ENCODE measurements at regions not wholly inside any gene's neighbourhood (a gene's known extent, or its start where the extent isn't known, plus 50 kb on each side); places are given as distances from the start of the nearest gene placed in this dataset.

DNA sequence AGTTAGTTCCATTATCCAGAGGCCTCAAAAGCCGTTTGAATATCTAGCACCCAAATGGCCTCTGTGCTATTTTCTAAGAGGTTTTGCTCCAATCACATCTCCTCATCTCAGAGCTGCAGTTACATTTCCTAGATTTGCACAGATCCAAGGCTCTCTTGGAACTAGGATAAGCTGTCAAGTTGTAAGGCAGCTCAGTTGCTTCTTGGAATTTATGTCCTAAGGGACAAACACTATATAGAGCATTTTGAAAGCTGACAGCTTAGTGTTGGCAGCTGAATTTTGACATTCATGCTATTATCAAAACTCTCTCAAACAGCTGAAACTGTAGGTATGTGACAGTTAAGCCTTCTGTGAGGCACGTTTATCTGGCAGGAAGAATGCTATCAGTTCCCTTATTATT, 97.0 kb downstream of the MACIR start:
- ChIA-PET CTCF (interaction anchor here (1.0 to 1.2 kb wide), 2 partner anchors 21 to 120 kb away, joined by 3 to 5 read pairs; no protein-coding TSS in a partner anchor), POLR2A (no interaction called here)
- Histone ChIP-seq H3K27ac (ENCODE audit: low read depth, low read length) (no peak overlapping the region), H3K27me3 (ENCODE audit: control insufficient read depth, insufficient read depth, low read length) (no peaks in the 10 kb centered on the region), H3K4me3 (ENCODE audit: low read depth, low read length) (no peak overlapping the region), H3K9me3 (ENCODE audit: control insufficient read depth, insufficient read depth, low read length) (no peaks in the 10 kb centered on the region)
- DNase-seq (ENCODE audit: low read depth, low spot score), result no peak
- TF ChIP-seq, protein P1, sequence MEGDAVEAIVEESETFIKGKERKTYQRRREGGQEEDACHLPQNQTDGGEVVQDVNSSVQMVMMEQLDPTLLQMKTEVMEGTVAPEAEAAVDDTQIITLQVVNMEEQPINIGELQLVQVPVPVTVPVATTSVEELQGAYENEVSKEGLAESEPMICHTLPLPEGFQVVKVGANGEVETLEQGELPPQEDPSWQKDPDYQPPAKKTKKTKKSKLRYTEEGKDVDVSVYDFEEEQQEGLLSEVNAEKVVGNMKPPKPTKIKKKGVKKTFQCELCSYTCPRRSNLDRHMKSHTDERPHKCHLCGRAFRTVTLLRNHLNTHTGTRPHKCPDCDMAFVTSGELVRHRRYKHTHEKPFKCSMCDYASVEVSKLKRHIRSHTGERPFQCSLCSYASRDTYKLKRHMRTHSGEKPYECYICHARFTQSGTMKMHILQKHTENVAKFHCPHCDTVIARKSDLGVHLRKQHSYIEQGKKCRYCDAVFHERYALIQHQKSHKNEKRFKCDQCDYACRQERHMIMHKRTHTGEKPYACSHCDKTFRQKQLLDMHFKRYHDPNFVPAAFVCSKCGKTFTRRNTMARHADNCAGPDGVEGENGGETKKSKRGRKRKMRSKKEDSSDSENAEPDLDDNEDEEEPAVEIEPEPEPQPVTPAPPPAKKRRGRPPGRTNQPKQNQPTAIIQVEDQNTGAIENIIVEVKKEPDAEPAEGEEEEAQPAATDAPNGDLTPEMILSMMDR (IDR thresholded peaks at IDR 0.05; ENCODE audit: low read depth, low read length), result no peak

DNA sequence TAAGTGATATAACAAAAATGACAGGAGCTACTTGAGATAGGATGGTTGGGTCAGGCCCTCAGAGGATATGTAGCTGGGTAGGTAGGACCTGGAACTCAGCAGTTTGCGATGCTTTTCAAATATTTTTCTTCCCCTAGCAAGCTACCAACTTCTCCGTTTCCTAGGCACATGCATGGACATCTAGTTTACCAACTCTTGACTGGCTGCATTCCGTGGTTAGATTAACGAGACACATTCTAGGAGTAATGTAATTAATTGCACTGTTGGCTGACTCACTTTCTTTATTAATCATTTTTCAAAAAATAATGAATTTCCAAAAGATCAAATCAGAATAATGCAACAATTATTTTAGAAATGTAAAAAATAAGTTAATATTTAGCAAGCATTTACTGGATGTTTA, 95.9 kb downstream of the MACIR start:
- POLR2A ChIA-PET, result no interaction called here
- no peak for DNase-seq (ENCODE audit: low read depth, low spot score)
- Histone ChIP-seq H3K4me3 (ENCODE audit: low read depth, low read length) (no peak overlapping the region), H3K9me3 (ENCODE audit: control insufficient read depth, insufficient read depth, low read length) (no peaks in the 10 kb centered on the region), H3K27me3 (ENCODE audit: control insufficient read depth, insufficient read depth, low read length) (no peaks in the 10 kb centered on the region), H3K27ac (ENCODE audit: low read depth, low read length) (no peak overlapping the region)
- TF ChIP-seq, protein P1 (IDR thresholded peaks at IDR 0.05; ENCODE audit: low read depth, low read length), result no peak
- CTCF ChIA-PET, result no interaction called here

DNA sequence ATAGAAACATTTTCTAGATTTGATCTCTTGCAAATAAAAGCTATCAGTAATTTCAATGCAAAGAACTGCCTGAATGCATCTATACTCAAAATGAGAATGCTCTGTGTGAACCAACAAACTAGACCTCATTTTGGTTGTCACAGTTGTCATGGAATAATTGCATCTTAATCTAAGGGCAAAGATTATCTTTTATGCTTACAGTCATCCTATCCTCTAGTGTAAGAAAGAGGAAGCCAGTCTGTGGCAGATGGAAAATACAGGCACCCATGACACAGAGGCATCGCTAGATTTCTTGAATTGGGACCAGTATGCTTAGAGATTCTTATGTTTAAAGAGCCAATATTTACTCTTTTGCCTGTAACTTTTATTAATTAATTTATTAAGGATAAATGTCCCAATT, 95.0 kb downstream of the MACIR start:
- POLR2A ChIA-PET, result no interaction called here
- H3K4me3 ChIP-seq (ENCODE audit: low read depth, low read length), result no peak overlapping the region
- no peak overlapping the region for H3K27ac ChIP-seq (ENCODE audit: low read depth, low read length)
- CTCF ChIA-PET, result no interaction called here
- DNase-seq (ENCODE audit: low read depth, low spot score), result no peak
- H3K27me3 ChIP-seq (ENCODE audit: control insufficient read depth, insufficient read depth, low read length), result no peaks in the 10 kb centered on the region
- H3K9me3 ChIP-seq (ENCODE audit: control insufficient read depth, insufficient read depth, low read length), result no peaks in the 10 kb centered on the region
- TF ChIP-seq, protein P1 (IDR thresholded peaks at IDR 0.05; ENCODE audit: low read depth, low read length), result no peak

DNA sequence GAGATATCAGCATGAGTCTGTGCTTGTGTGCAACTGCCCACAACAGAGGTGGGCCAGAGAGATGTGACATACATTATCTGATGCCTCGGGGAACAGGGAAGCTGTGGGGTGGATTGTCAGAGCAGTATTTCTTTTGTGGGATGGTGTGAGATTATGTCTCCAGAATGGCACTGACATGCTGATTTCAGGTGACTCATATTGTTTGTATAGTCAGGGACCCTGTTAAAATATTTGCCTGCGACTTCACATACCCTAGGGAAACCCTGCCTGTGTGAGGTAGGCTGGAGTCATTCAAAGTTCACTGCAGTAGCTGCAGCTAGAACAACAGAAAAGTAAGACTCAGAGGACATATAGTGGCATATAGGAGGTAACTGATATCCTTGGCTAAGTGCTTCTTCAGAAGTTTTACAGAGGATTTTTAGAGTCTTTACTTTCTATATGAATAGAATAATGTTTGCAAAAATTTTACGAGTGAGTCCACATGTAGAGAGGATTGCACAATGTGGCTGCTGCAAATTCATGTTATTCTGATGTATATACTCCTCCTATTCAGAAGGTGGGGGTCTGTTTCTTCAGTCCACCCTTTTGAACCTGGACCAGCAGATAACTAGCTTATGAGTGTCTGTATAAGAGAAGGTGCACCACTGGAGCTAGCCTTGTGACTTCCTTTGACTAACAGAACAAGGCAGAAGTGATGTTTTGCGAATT, 89.3 kb downstream of the MACIR start:
- Histone ChIP-seq H3K27ac (ENCODE audit: low read depth, low read length) (no peak overlapping the region), H3K27me3 (ENCODE audit: control insufficient read depth, insufficient read depth, low read length) (no peaks in the 10 kb centered on the region), H3K4me3 (ENCODE audit: low read depth, low read length) (no peak overlapping the region), H3K9me3 (ENCODE audit: control insufficient read depth, insufficient read depth, low read length) (no peaks in the 10 kb centered on the region)
- no peak for DNase-seq (ENCODE audit: low read depth, low spot score)
- ChIA-PET CTCF (no interaction called here), POLR2A (no interaction called here)
- TF ChIP-seq, protein P1 (IDR thresholded peaks at IDR 0.05; ENCODE audit: low read depth, low read length), result no peak

DNA sequence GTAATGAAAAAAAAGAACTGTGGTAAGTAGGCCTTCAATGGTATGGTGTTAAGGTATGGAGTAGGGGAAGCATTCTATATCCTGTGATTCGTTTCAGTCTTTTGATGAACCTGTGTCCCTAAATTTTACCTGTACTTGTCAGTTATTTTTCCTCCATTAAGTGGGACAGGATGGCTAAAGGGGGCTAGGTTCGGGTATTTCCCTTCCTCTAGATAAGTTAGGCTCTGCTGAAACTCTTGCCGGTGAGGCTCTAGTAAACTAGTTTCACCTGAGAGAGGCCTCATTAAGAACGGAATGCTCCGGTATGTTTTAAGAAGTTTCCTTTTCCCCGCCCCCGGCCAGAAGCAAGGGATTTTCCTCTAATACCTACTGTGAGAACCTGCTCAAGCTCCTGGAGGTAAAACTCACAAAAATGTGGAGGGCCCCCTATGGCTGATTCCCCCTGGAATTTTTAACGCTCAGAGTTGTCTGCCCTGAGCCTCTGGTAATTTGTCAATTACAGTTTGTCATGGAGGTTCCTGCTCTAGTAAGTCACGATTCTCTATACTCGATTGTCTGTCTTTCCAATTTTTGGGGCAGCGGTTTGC, 87.7 kb downstream of the MACIR start:
- ChIA-PET CTCF (no interaction called here), POLR2A (no interaction called here)
- DNase-seq (ENCODE audit: low read depth, low spot score), result no peak
- no peaks in the 10 kb centered on the region for H3K27me3 ChIP-seq (ENCODE audit: control insufficient read depth, insufficient read depth, low read length)
- H3K9me3 ChIP-seq (ENCODE audit: control insufficient read depth, insufficient read depth, low read length), result no peaks in the 10 kb centered on the region
- no peak overlapping the region for H3K27ac ChIP-seq (ENCODE audit: low read depth, low read length)
- H3K4me3 ChIP-seq (ENCODE audit: low read depth, low read length), result no peak overlapping the region
- TF ChIP-seq, protein P1 (IDR thresholded peaks at IDR 0.05; ENCODE audit: low read depth, low read length), result no peak

Measured in AG04450 (cell line).